GM12874 (cell line): ENCODE measurements at regions not wholly inside any gene's neighbourhood (a gene's known extent, or its start where the extent isn't known, plus 50 kb on each side); places are given as distances from the start of the nearest gene placed in this dataset.

Experiments used
- CTCF ChIP-seq: IDR thresholded peaks from 2 replicates; pipeline ENCODE4 v1.5.1; 2011; ENCODE audit warnings: low read depth, mild to moderate bottlenecking, control low read depth, low read length, moderate library complexity; ENCODE audit not compliant: insufficient read depth

GRCh38 chr6:156437121-156437879, 339.9 kb upstream of the ARID1B start:
- TF ChIP-seq CTCF: no peak

DNA sequence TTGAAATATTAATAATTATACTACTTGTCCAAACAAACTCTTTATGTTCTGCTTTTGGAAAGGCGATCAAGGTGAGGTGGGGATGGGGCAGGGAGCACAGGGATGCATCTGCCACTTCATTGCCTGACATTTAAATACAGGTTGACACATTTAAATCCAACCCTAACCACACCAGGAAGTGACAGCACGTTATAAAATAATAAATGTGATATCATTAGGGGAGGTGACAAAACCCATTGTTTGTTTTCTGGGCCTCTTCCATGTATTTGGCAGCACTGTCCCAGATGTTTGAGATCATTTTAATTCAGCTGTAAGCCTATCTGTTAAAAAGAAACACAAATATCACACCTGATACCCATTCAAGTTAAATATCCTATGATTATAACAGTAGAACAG, 342.4 kb upstream of the ARID1B start:
- no peak for TF ChIP-seq CTCF

DNA sequence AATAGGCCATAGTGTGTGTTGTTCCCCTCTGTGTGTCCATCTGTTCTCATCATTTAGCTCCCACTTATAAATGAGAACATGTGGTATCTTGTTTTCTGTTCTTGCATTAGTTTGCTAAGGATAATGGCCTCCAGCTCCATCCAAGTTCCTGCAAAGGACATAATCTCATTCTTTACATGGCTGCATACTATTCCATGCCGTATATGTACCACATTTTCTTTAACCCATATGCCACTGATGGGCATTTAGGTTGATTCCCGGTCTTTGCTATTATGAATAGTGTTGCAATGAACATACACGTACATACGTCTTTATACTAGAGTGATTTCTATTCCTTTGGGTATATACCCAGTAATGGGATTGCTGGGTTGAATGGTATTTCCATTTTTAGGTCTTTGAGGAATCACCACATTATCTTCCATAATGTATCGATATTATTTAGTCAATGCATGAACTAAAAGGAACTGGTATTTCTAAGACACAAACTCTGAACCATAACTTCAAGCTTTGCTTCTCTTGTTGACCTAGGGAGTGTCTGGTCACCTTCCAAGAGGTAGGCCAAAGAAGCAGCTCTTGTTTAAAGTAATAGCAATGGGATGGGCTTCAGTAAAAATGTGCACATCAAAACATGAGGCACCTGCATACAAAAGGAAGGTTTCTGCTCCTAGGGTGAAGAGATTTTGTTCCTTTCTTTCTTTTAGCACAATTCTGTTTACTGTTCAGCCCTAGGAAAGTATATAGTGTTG, 343.0 kb upstream of the ARID1B start:
- no peak for TF ChIP-seq CTCF

- no peak for TF ChIP-seq CTCF
Measured at GRCh38 chr6:156432543-156432942, 344.6 kb upstream of the ARID1B start.

- TF ChIP-seq CTCF: no peak
Measured at GRCh38 chr6:156430386-156430785, 346.8 kb upstream of the ARID1B start.

- no peak for TF ChIP-seq CTCF
Measured at GRCh38 chr6:156427345-156427744, 349.8 kb upstream of the ARID1B start.

DNA sequence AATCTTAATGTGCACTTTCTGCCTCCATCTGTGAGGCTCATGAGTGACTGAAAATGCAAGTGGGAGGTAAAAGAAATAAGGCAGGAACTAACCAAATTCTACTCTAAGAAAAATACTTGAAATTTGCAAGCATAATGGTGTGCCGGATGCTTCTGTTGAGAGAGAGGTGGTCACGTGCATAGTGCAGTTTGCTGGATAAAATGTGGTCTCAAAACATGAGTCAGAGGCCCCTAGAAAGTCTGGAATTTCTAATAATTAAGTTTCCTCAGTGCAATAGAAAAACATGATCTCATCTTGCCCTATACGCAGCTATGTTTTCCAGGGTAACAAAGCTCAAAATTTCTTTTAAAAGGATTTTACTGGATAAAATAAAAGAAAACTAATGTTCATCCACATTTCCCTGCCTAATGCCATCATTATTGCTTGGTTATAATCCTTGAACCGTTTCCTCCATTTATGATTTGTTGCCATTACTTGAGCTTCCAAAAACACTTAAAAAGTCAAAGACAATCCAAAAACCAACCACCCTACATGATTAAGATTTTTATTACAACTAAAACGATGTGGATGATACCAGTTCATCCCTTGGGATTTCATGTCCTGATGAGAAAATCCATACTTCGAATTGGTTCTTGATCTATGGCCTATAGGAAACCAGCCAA, 351.7 kb upstream of the ARID1B start:
- TF ChIP-seq CTCF: no peak
